ENCODE measurements at regions not wholly inside any gene's neighbourhood (a gene's known extent, or its start where the extent isn't known, plus 50 kb on each side); places are given as distances from the start of the nearest gene placed in this dataset.

DNA sequence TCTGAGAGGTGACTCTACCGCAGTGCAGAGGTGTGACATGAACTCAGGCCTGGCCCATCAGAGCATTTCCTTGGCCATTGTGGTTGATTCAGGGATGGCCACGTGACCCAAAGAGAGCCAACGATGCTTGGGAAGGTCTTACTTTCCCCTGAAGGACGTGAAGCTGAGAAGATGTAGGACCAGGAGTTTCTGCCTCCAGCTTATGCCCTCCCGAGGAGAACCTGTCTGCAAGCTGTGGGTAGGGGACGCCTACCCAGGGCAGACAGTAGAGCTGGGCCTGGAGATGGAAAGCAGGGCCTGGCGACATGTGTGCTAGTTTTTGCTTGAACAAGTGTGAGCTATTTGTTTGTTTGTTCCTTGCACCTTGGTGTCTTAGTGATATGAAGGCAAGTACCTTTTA lies 89.4 kb downstream of the RPLP1 start:
- TF ChIP-seq CTCF (IDR thresholded peaks at IDR 0.05) (no peak), ZFX (IDR thresholded peaks at IDR 0.05; ENCODE audit: borderline replicate concordance) (no peak)

Measured in 22Rv1 (cell line).